ENCODE measurements at regions not wholly inside any gene's neighbourhood (a gene's known extent, or its start where the extent isn't known, plus 50 kb on each side); places are given as distances from the start of the nearest gene placed in this dataset.

DNA sequence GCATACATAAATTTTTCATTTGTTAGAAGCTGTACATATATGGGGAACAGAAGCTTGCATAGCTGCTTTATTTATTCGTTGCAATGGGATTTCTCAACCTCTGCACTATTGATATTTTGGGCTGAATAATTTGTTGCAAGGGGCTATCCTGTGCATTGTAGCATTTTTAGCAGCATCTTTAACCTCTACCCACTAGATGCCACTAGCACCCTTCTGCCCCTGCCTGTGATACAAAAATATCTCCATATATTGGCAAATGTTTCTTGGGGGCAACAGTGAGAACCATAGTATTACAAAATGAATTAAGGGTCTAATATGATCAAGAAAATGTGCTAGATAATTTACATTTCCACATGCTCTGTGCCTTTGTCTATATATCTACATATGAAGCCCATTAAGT lies 1401.0 kb downstream of the CDH11 start:
- TF ChIP-seq, protein P1, sequence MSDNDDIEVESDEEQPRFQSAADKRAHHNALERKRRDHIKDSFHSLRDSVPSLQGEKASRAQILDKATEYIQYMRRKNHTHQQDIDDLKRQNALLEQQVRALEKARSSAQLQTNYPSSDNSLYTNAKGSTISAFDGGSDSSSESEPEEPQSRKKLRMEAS (IDR thresholded peaks at IDR 0.05; ENCODE audit: low read depth, low read length) = no peak
- TF ChIP-seq, protein P2, sequence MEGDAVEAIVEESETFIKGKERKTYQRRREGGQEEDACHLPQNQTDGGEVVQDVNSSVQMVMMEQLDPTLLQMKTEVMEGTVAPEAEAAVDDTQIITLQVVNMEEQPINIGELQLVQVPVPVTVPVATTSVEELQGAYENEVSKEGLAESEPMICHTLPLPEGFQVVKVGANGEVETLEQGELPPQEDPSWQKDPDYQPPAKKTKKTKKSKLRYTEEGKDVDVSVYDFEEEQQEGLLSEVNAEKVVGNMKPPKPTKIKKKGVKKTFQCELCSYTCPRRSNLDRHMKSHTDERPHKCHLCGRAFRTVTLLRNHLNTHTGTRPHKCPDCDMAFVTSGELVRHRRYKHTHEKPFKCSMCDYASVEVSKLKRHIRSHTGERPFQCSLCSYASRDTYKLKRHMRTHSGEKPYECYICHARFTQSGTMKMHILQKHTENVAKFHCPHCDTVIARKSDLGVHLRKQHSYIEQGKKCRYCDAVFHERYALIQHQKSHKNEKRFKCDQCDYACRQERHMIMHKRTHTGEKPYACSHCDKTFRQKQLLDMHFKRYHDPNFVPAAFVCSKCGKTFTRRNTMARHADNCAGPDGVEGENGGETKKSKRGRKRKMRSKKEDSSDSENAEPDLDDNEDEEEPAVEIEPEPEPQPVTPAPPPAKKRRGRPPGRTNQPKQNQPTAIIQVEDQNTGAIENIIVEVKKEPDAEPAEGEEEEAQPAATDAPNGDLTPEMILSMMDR (IDR thresholded peaks at IDR 0.05; ENCODE audit: low read depth, low read length) = no peak
- TF ChIP-seq MYC (IDR thresholded peaks at IDR 0.05; ENCODE audit: low read depth, low read length) (no peak), POLR2A (IDR thresholded peaks at IDR 0.05; ENCODE audit: extremely low read depth, insufficient read length) (no peak)
- DNase-seq (ENCODE audit: low read depth) = no peak
- H3K4me3 ChIP-seq (ENCODE audit: low read depth, low read length) = no peak overlapping the region

DNA sequence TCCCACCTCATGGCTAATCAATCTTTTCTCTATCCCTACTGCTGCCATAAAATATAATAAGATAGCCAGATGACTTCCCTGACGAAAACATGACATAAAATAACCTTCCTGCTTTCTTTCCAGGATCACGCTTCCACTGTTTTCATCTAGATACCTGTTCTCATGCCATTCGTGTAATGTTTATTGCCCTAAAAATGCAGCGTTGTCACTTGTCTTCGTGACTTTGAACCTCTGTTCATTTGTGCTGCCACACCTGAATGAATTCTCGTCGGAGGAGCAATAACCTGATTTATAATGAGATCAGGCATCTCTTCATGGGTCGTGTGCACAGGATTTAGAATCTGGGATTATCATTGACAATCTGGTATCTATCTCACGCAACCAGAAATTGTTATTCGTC lies 1401.9 kb downstream of the CDH11 start:
- no peak for DNase-seq (ENCODE audit: low read depth)
- TF ChIP-seq, protein P1 (IDR thresholded peaks at IDR 0.05; ENCODE audit: low read depth, low read length) = no peak
- TF ChIP-seq, protein P2 (IDR thresholded peaks at IDR 0.05; ENCODE audit: low read depth, low read length) = no peak
- TF ChIP-seq MYC (IDR thresholded peaks at IDR 0.05; ENCODE audit: low read depth, low read length) (no peak), POLR2A (IDR thresholded peaks at IDR 0.05; ENCODE audit: extremely low read depth, insufficient read length) (no peak)
- no peak overlapping the region for H3K4me3 ChIP-seq (ENCODE audit: low read depth, low read length)

DNA sequence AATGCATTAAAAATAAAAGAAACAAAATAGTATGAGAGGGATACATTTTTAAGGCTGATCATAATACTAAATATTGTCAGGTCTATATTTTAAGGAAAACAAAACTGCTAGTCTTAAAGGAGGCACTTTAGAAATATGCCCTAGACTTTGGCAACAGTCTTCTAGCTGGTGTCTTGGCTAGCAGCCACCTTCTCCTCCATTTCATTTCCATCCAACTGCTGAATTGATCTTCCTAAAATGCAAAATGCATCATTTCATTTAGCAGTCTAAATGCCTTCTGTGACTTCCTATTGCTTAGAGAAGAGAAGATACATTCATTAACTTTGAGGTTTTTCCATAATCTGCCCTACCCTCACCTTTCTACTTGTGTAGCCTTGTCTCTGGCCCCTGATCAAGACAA lies 1404.1 kb downstream of the CDH11 start:
- no peak for DNase-seq (ENCODE audit: low read depth)

DNA sequence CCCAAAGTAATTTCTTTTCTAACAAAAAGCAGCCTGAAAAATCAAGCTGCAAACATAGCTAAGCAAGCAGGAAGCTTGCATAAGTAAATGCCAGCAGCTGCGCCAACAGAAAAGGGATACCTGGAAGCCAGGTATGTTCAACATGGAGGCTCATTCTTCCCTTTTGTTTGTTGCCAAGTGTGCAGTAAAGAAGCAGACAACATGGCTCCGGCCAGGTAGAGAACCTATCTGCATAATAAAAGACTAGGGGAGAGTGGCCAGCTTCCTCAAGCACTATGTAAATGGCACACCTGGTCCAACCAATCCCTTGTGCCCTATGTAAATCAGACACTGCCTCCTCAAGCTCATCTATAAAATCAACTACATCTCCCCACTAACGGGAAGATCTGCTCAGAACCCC lies 1407.0 kb downstream of the CDH11 start:
- DNase-seq (ENCODE audit: low read depth) = no peak
- H3K4me3 ChIP-seq (ENCODE audit: low read depth, low read length) = no peak overlapping the region
- TF ChIP-seq POLR2A (IDR thresholded peaks at IDR 0.05; ENCODE audit: extremely low read depth, insufficient read length) (no peak), MYC (IDR thresholded peaks at IDR 0.05; ENCODE audit: low read depth, low read length) (no peak)
- TF ChIP-seq, protein P1 (IDR thresholded peaks at IDR 0.05; ENCODE audit: low read depth, low read length) = no peak
- TF ChIP-seq, protein P2 (IDR thresholded peaks at IDR 0.05; ENCODE audit: low read depth, low read length) = no peak

More for the DNA sequence above, 1404.1 kb downstream of the CDH11 start:
- H3K4me3 ChIP-seq (ENCODE audit: low read depth, low read length) = no peak overlapping the region
- TF ChIP-seq, protein P1 (IDR thresholded peaks at IDR 0.05; ENCODE audit: low read depth, low read length) = no peak
- TF ChIP-seq POLR2A (IDR thresholded peaks at IDR 0.05; ENCODE audit: extremely low read depth, insufficient read length) (no peak), MYC (IDR thresholded peaks at IDR 0.05; ENCODE audit: low read depth, low read length) (no peak)
- TF ChIP-seq, protein P2 (IDR thresholded peaks at IDR 0.05; ENCODE audit: low read depth, low read length) = no peak

DNA sequence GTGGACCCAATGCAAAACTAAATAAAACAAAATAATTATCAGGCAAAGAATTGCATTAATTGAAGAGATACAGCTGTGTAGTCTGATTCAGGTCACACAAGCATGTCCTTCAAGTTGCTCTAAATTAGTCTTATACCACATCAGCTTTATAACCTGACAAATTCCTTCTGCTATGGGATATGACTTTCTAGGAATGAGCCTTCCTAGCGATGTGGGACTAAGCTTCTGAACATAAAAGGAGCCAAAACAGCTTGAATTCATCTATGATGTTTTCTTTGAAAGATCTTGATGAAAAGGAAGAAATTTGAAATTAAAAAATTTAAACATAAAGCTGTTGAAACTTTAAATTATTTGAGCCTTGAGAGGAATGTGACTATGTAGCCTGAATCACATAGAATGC lies 1409.1 kb downstream of the CDH11 start:
- DNase-seq (ENCODE audit: low read depth) = no peak
- H3K4me3 ChIP-seq (ENCODE audit: low read depth, low read length) = no peak overlapping the region
- TF ChIP-seq, protein P1 (IDR thresholded peaks at IDR 0.05; ENCODE audit: low read depth, low read length) = no peak
- TF ChIP-seq MYC (IDR thresholded peaks at IDR 0.05; ENCODE audit: low read depth, low read length) (no peak), POLR2A (IDR thresholded peaks at IDR 0.05; ENCODE audit: extremely low read depth, insufficient read length) (no peak)
- TF ChIP-seq, protein P2 (IDR thresholded peaks at IDR 0.05; ENCODE audit: low read depth, low read length) = no peak

DNA sequence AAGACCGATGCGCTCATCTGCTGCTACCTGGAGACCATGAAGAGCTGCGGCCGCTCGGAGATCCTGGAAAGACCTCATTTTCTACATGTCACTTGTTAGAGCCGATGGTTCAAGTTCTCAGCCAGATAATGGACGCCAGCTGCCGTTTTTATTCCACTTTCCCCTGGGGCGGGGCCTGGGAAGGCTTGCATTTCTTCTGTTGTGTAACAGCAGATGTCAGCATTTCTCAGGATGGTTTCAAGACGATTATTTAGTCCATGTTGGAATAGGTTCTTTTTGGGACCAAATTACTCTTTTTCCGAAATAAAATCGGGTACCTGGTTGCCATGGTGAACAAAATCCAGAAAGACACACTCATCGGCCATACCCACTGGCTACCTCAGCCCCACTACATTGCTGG lies 1418.3 kb downstream of the CDH11 start:
- TF ChIP-seq, protein P2 (IDR thresholded peaks at IDR 0.05; ENCODE audit: low read depth, low read length) = no peak
- TF ChIP-seq, protein P1 (IDR thresholded peaks at IDR 0.05; ENCODE audit: low read depth, low read length) = no peak
- no peak for TF ChIP-seq POLR2A (IDR thresholded peaks at IDR 0.05; ENCODE audit: extremely low read depth, insufficient read length)
- DNase-seq (ENCODE audit: low read depth) = no peak
- no peak overlapping the region for H3K4me3 ChIP-seq (ENCODE audit: low read depth, low read length)
